AG09309 (cell line): ENCODE measurements at regions not wholly inside any gene's neighbourhood (a gene's known extent, or its start where the extent isn't known, plus 50 kb on each side); places are given as distances from the start of the nearest gene placed in this dataset.

Experiments used
- DNase-seq: peaks from one replicate; pipeline ENCODE4 v3.0.0-alpha.2; 2010; ENCODE audit warnings: low read depth
- H3K4me3 ChIP-seq: 2 replicates; pipeline ENCODE4 v1.5.1; 2011; ENCODE audit warnings: mild to moderate bottlenecking, low read depth, low read length, moderate library complexity; ENCODE audit not compliant: control insufficient read depth
- TF ChIP-seq, protein P1 (sequence below): IDR thresholded peaks from 2 replicates; pipeline ENCODE4 v1.5.1; 2011; ENCODE audit warnings: mild to moderate bottlenecking, low read depth, low read length, inconsistent platforms; ENCODE audit not compliant: insufficient read depth, control insufficient read depth; ENCODE audit errors: missing control alignments

DNA sequence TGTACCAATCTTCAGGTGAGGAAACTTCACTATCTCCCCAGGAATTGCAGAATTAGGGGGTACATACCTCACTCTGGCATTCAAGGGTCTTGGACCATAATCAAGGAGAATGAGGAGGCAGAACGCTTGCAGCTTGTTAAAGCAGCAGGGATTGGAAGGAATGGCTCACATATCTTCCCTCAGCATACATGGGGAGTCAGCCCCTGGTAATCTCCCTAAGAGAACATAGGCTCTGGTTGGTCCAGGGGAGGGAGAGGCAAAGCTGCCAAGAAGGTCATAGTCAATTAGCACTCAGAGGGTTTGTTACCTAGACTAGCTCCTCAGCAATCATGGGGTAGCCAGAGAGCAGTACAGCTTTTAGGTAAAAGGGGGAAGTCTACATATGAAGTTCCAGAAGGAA, 256.8 kb downstream of the INSC start:
- TF ChIP-seq, protein P1, sequence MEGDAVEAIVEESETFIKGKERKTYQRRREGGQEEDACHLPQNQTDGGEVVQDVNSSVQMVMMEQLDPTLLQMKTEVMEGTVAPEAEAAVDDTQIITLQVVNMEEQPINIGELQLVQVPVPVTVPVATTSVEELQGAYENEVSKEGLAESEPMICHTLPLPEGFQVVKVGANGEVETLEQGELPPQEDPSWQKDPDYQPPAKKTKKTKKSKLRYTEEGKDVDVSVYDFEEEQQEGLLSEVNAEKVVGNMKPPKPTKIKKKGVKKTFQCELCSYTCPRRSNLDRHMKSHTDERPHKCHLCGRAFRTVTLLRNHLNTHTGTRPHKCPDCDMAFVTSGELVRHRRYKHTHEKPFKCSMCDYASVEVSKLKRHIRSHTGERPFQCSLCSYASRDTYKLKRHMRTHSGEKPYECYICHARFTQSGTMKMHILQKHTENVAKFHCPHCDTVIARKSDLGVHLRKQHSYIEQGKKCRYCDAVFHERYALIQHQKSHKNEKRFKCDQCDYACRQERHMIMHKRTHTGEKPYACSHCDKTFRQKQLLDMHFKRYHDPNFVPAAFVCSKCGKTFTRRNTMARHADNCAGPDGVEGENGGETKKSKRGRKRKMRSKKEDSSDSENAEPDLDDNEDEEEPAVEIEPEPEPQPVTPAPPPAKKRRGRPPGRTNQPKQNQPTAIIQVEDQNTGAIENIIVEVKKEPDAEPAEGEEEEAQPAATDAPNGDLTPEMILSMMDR: no peak
- no peak overlapping the region for H3K4me3 ChIP-seq
- no peak for DNase-seq

DNA sequence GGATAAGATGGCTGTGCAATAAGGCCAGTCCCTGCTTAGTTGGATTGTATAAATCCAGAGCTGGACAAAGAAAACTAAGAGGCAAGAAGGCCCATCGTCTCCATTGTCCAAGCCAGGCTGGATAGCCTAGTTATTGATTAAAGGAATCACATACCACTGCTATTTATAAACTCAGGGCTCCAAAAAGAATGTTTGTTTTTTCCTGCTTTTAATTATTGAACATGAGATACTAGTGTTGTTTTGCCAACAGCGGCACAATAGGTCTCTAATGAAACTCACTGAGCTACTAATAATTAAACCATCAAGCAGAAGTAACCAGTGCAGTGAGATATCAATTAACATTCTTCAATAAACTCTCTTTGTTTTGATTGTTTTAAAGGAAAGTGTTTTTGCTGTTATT, 259.7 kb downstream of the INSC start:
- TF ChIP-seq, protein P1: no peak
- DNase-seq: no peak
- H3K4me3 ChIP-seq: no peak overlapping the region

DNA sequence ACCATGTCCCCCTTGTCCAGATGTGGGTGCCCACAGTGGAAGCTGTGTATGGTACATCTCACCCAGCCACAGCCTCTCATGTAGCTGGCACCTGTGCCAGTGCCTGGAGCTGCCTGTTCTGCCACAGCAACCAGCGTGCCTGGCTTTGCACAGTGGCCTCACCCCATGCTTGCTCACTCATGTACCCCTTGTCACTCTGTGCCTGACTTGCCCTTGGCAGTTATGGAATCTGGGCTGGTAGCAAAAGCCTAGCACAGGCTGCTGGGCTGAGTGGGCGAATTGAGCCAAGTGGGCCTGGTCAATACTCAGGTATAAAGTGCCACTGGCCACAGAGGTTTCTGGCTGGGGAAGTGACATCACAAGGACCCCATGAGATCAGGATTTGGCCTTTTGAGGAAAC, 264.2 kb downstream of the INSC start:
- TF ChIP-seq, protein P1: no peak
- DNase-seq: no peak

DNA sequence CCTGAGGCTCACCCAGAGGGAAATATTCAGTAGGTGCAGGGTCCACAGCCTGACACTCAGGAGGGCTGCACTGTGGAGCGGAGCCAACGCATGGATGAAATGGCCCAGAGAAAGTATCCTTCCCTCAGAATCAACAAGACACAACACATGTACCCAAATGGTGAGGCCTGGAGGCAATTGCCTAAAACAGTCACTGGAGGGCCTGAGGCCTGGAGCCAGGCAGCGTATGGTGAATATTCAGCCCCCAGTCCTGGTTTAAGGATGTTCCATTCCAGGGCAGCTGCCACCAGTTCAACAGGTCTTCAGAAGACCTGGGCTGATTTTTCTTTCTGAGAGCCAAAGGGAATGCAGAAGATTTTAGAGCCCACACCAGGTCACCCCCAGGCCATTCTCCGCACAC, 264.8 kb downstream of the INSC start:
- TF ChIP-seq, protein P1: no peak
- H3K4me3 ChIP-seq: no peak overlapping the region
- no peak for DNase-seq

More for the DNA sequence above, 264.2 kb downstream of the INSC start:
- H3K4me3 ChIP-seq: no peak overlapping the region

DNA sequence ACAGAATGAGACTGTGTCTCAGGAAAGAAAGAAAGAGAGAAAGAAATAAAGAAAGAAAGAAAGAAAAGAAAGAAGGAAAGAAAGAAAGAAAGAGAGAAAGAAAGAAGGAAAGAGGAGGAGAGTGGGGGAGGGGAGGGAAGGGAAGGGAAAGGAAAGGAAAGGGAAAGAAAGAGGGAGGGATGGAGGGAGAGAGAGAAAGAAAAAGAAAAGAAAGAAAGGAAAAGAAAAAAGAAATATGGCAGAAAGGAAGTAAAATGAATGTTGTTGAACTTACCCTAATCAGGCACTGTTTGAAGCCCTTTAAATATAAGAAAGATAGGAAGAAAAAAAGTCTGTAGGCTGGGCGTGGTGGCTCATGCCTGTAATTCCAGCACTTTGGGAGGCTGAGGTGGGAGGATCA, 276.1 kb downstream of the INSC start:
- no peak for DNase-seq
- TF ChIP-seq, protein P1: no peak
- no peak overlapping the region for H3K4me3 ChIP-seq

DNA sequence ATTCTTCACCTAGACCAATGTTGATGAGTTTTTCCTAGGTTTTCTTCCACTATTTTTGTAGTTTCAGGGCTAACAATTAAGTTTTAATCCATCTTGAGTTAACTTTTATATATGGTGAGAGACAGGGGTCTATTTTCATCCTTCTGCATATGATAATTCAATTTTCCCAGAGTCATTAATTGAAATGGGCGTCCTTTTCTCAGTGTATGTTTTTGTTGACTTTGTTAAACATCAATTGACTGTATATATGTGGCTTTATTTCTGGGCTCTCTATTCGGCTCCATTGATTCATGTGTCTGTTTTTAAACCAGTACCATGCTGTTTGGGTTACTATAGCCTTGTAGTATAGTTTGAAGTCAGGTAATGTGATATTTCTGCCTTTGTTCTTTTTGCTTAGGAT, 282.1 kb downstream of the INSC start:
- TF ChIP-seq, protein P1: no peak
- H3K4me3 ChIP-seq: no peak overlapping the region
- DNase-seq: no peak

DNA sequence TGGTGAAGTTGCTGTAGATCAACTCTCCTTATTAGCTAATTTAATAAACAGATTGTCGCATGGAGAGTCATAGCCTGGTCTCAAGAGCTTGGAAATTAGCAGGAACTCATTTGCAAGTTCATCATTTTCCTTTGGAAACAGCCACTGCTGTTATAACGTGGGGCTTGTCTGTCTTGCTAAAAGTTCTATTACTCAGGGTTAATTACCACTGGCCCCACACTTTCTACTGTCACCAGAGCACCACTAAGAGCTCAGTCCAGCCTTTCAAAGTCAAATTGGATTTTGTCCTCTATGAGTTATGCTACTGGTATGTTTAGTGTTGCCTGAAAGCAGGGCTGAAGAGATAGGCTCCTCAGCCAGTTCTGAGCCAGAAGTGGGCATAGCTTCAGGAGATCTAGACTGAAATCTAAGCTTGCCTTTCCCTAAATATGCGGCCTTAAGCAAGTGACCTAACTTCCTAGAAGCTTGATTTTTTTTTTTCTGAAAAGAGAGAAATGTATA, 292.2 kb downstream of the INSC start:
- H3K4me3 ChIP-seq: no peak overlapping the region
- DNase-seq: no peak
- TF ChIP-seq, protein P1: no peak
